Endothelial cell of umbilical vein (primary cell): ENCODE measurements at regions not wholly inside any gene's neighbourhood (a gene's known extent, or its start where the extent isn't known, plus 50 kb on each side); places are given as distances from the start of the nearest gene placed in this dataset.

Source experiments
- BruUV-seq: library from RNA; stranded (reverse); fragments of 400-500 nt; replicated peaks from 2 replicates; lab custom pipeline; 2021; lab: Mats Ljungman, UMichigan
- CTCF ChIA-PET: fragments of 300-600, 350-600 bp; sonication (Branson Sonifier 250); formaldehyde crosslinking; loops from one replicate; lab custom pipeline; 2021; ENCODE audit warnings: antibody characterized with exemption, inconsistent platforms; lab: Charles Lee
- POLR2A ChIA-PET: fragments of 300-600, 350-600 bp; sonication (Branson Sonifier 250); formaldehyde crosslinking; loops from one replicate; lab custom pipeline; 2021; ENCODE audit warnings: antibody characterized with exemption, inconsistent platforms; lab: Charles Lee
- DNase-seq: peaks from one replicate; pipeline ENCODE4 v3.0.0-alpha.2; 2011; ENCODE audit warnings: low read depth, low spot score
- FAIRE-seq: peaks from 2 replicates; lab custom pipeline; 2011; peaks lifted over from hg19 to GRCh38; lab: Jason Lieb, UNC
- H2AFZ ChIP-seq: 2 replicates; pipeline ENCODE4 v1.6.0; 2012; ENCODE audit warnings: low read depth, low read length, control low read depth, inconsistent platforms
- H3K27ac ChIP-seq: 2 replicates; pipeline ENCODE4 v1.5.1; 2011; ENCODE audit warnings: low read depth, mild to moderate bottlenecking, control low read depth, low read length, moderate library complexity; ENCODE audit not compliant: insufficient read depth
- H3K27me3 ChIP-seq, 2 experiments: 2 replicates each; pipeline versions ENCODE4 v1.6.0 to v1.6.1; 2011; ENCODE audit warnings: low read length in 2 of 2, mixed read lengths in 1 of 2; ENCODE audit not compliant: control insufficient read depth in 2 of 2, insufficient read depth in 2 of 2
- H3K36me3 ChIP-seq, 2 experiments: 2 replicates in 1 of 2; 3 replicates in 1 of 2; pipeline ENCODE4 v1.5.1; 2011; ENCODE audit warnings: low read length in 2 of 2, mild to moderate bottlenecking in 1 of 2, moderate library complexity in 1 of 2; ENCODE audit not compliant: control insufficient read depth in 2 of 2, insufficient read depth in 2 of 2; ENCODE audit errors: extremely low read depth in 1 of 2
- H3K4me1 ChIP-seq: 3 replicates; pipeline ENCODE4 v1.5.1; 2011; ENCODE audit warnings: mild to moderate bottlenecking, low read length; ENCODE audit not compliant: control insufficient read depth, insufficient read depth; ENCODE audit errors: extremely low read depth
- H3K4me2 ChIP-seq: 2 replicates; pipeline ENCODE4 v1.6.1; 2011; ENCODE audit warnings: low read length, control low read depth, mixed read lengths; ENCODE audit not compliant: insufficient read depth
- H3K4me3 ChIP-seq, 3 experiments: fragments of 200-600 bp in 1 of 3; sonication (generic), shearing (Covaris generic) in 1 of 3; replicated peaks in 1 of 3; 2 replicates each; pipeline ENCODE4 v1.5.1; 2011 to 2016; ENCODE audit warnings: control low read depth in 3 of 3, low read length in 3 of 3, mild to moderate bottlenecking in 2 of 3, inconsistent platforms in 1 of 3, low read depth in 1 of 3, moderate library complexity in 1 of 3; ENCODE audit not compliant: insufficient read depth in 1 of 3
- H3K79me2 ChIP-seq: 2 replicates; pipeline ENCODE4 v1.6.0; 2012; ENCODE audit warnings: low read length, inconsistent platforms; ENCODE audit not compliant: control insufficient read depth, insufficient read depth
- H3K9ac ChIP-seq: replicated peaks from 2 replicates; pipeline ENCODE3; 2011; ENCODE audit warnings: low read length, control low read depth; ENCODE audit not compliant: insufficient read depth; ENCODE audit errors: extremely low read depth
- H3K9me1 ChIP-seq: replicated peaks from 3 replicates; pipeline ENCODE4 v1.6.0; 2011; ENCODE audit warnings: mild to moderate bottlenecking, low read length; ENCODE audit not compliant: control insufficient read depth, insufficient read depth; ENCODE audit errors: extremely low read depth
- H3K9me3 ChIP-seq: replicated peaks from 2 replicates; pipeline ENCODE4 v1.5.1; 2012; ENCODE audit warnings: low read length, inconsistent platforms; ENCODE audit not compliant: control insufficient read depth, insufficient read depth
- H4K20me1 ChIP-seq: replicated peaks from 2 replicates; pipeline ENCODE3; 2011; ENCODE audit warnings: mild to moderate bottlenecking, low read length; ENCODE audit not compliant: control insufficient read depth, insufficient read depth; ENCODE audit errors: extremely low read depth
- EZH2 ChIP-seq: IDR thresholded peaks from 2 replicates; pipeline ENCODE4 v1.6.1; 2012; ENCODE audit warnings: borderline replicate concordance, low read depth, mild to moderate bottlenecking, moderate library complexity, low read length, inconsistent platforms; ENCODE audit not compliant: severe bottlenecking
- FOS ChIP-seq: IDR thresholded peaks from 2 replicates; pipeline ENCODE4 v1.6.1; 2011; ENCODE audit warnings: mild to moderate bottlenecking, low read length, moderate library complexity, borderline replicate concordance; ENCODE audit not compliant: insufficient read depth
- GATA2 ChIP-seq: IDR thresholded peaks from 2 replicates; pipeline ENCODE4 v1.7.0; 2011; ENCODE audit warnings: low read depth, mild to moderate bottlenecking, moderate library complexity, mixed read lengths, low read length; ENCODE audit not compliant: insufficient read length, insufficient read depth
- JUN ChIP-seq: IDR thresholded peaks from 2 replicates; pipeline ENCODE4 v1.6.1; 2011; ENCODE audit warnings: borderline replicate concordance, low read depth; ENCODE audit not compliant: insufficient read length, insufficient read depth
- MYC ChIP-seq: IDR thresholded peaks from one replicate; pipeline ENCODE4 v1.6.1; 2011; ENCODE audit warnings: mild to moderate bottlenecking, low read depth, low read length
- POLR2A ChIP-seq: IDR thresholded peaks from 2 replicates; pipeline ENCODE4 v1.6.1; 2012; ENCODE audit warnings: low read depth, mild to moderate bottlenecking, control low read depth, low read length
- POLR2AphosphoS5 ChIP-seq: IDR thresholded peaks from 2 replicates; pipeline ENCODE4 v1.6.1; 2012; ENCODE audit warnings: low read depth, mild to moderate bottlenecking, control low read depth, low read length, moderate library complexity; ENCODE audit not compliant: insufficient read depth
- dilution Hi-C: fragments of 300-500 bp; cut with MboI; formaldehyde crosslinking; loops from one replicate; pipeline ENCODE4 v1.15.0; 2019; ENCODE audit warnings: low sequenced_read_pairs; ENCODE audit not compliant: extremely low pct_ligation_motif_present
- intact Hi-C: fragments of 100-400 bp; cut with micrococcal nuclease; formaldehyde crosslinking; loops from one replicate; pipeline ENCODE4 v1.10.0; 2022
- TF ChIP-seq, protein P1 (sequence below): IDR thresholded peaks from 2 replicates; pipeline ENCODE4 v1.6.1; 2011; ENCODE audit not compliant: insufficient read depth, insufficient read length
- TF ChIP-seq, protein P2 (sequence below), 2 donors: IDR thresholded peaks; 1 replicate in 1 of 2; 2 replicates in 1 of 2; pipeline ENCODE4 v1.5.1; 2011; ENCODE audit warnings: low read length in 2 of 2, mild to moderate bottlenecking in 2 of 2, moderate library complexity in 2 of 2, control low read depth in 1 of 2, inconsistent platforms in 1 of 2, low read depth in 1 of 2; ENCODE audit not compliant: insufficient read depth in 1 of 2; ENCODE audit errors: extremely low read depth in 1 of 2

DNA sequence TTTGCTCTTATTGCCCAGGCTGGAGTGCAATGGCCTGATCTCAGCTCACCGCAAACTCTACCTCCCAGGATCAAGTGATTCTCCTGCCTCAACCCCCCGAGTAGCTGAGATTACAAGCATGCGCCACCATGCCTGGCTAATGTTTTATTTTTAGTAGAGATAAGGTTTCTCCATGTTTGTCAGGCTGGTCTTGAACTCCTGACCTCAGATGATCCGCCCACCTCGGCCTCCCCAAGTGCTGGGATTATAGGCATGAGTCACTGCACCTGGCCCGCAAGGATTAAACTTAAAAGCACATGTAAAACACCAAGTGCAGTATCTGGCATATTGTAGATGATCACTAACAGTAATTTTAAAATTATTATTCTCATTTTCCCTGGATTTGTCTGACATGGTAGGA, 72.9 kb downstream of the C1QL2 start:
- H2AFZ ChIP-seq: no peak overlapping the region
- dilution Hi-C loops: no loop called here
- H3K4me2 ChIP-seq: no peak overlapping the region
- ChIA-PET POLR2A (no interaction called here), CTCF (no interaction called here)
- no peaks in the 10 kb centered on the region for H4K20me1 ChIP-seq
- FAIRE-seq: no peak
- H3K9ac ChIP-seq: no peak overlapping the region
- no TSS peak for BruUV-seq
- no peaks in the 10 kb centered on the region for H3K36me3 ChIP-seq
- DNase-seq: no peak
- H3K9me1 ChIP-seq: no peaks in the 10 kb centered on the region
- H3K4me1 ChIP-seq: no peaks in the 10 kb centered on the region
- H3K27ac ChIP-seq: no peak overlapping the region
- H3K27me3 ChIP-seq: no peaks in the 10 kb centered on the region
- no peak overlapping the region for H3K4me3 ChIP-seq
- H3K79me2 ChIP-seq: no peaks in the 10 kb centered on the region
- TF ChIP-seq EZH2 (no peak), POLR2AphosphoS5 (no peak)
- intact Hi-C loops: no loop called here
- H3K9me3 ChIP-seq: no peaks in the 10 kb centered on the region

DNA sequence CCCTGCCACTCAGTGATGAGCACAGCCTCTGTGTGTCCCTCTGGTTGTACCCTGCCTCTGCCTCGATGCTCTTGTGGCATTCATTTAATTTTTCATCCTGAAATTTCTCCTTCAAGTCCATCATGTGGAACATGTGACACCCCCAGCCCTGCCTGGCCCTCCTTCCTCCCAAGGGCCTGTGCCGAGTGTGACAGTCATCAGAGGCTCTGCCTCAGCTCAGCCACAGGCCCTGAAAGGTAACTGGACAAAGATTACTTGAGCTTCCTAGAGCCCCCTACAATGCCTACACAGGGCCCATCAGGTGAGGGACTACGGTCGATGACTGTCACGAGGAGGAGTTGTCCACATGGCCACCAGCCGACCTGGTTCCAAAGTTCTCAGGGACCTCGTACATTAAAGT, 75.1 kb downstream of the C1QL2 start:
- H3K36me3 ChIP-seq: no peaks in the 10 kb centered on the region
- H2AFZ ChIP-seq: no peak overlapping the region
- no TSS peak for BruUV-seq
- DNase-seq (no peak), FAIRE-seq (no peak)
- no peak overlapping the region for H3K4me3 ChIP-seq
- no peak overlapping the region for H3K9ac ChIP-seq
- ChIA-PET POLR2A (no interaction called here), CTCF (no interaction called here)
- TF ChIP-seq GATA2 (no peak), POLR2AphosphoS5 (no peak), POLR2A (no peak), JUN (no peak), MYC (no peak), EZH2 (no peak), FOS (no peak)
- TF ChIP-seq, protein P1, sequence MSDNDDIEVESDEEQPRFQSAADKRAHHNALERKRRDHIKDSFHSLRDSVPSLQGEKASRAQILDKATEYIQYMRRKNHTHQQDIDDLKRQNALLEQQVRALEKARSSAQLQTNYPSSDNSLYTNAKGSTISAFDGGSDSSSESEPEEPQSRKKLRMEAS: no peak
- TF ChIP-seq, protein P2, sequence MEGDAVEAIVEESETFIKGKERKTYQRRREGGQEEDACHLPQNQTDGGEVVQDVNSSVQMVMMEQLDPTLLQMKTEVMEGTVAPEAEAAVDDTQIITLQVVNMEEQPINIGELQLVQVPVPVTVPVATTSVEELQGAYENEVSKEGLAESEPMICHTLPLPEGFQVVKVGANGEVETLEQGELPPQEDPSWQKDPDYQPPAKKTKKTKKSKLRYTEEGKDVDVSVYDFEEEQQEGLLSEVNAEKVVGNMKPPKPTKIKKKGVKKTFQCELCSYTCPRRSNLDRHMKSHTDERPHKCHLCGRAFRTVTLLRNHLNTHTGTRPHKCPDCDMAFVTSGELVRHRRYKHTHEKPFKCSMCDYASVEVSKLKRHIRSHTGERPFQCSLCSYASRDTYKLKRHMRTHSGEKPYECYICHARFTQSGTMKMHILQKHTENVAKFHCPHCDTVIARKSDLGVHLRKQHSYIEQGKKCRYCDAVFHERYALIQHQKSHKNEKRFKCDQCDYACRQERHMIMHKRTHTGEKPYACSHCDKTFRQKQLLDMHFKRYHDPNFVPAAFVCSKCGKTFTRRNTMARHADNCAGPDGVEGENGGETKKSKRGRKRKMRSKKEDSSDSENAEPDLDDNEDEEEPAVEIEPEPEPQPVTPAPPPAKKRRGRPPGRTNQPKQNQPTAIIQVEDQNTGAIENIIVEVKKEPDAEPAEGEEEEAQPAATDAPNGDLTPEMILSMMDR (IDR thresholded peaks at IDR 0.05; ENCODE audit: extremely low read depth in 1 of 2, insufficient read depth in 1 of 2, low read depth in 1 of 2, low read length in 2 of 2): no peak
- no peak overlapping the region for H3K4me2 ChIP-seq
- H4K20me1 ChIP-seq: no peaks in the 10 kb centered on the region
- dilution Hi-C loops (no loop called here), intact Hi-C loops (no loop called here)
- no peaks in the 10 kb centered on the region for H3K4me1 ChIP-seq
- H3K9me1 ChIP-seq: no peaks in the 10 kb centered on the region
- H3K9me3 ChIP-seq: no peaks in the 10 kb centered on the region
- no peak overlapping the region for H3K27ac ChIP-seq
- no peaks in the 10 kb centered on the region for H3K79me2 ChIP-seq
- H3K27me3 ChIP-seq: no peaks in the 10 kb centered on the region
